ENCODE measurements at regions not wholly inside any gene's neighbourhood (a gene's known extent, or its start where the extent isn't known, plus 50 kb on each side); places are given as distances from the start of the nearest gene placed in this dataset.

- no peak overlapping the region for H3K18ac ChIP-seq (ENCODE audit: extremely low read depth, low read length)
- H3K23ac ChIP-seq (ENCODE audit: insufficient read length) = no peak overlapping the region
- no peaks in the 10 kb centered on the region for H3K79me2 ChIP-seq (ENCODE audit: control insufficient read depth in 1 of 2, insufficient read depth in 2 of 2, low read length in 2 of 2)
- 90% methylated on average over 3 of the region's 3 CpGs; no CpG with 5 or more reads in 1 of the 2 experiments for WGBS, 2 experiments (ENCODE audit: extremely low coverage in 1 of 2, insufficient coverage in 1 of 2, insufficient read length in 1 of 2, insufficient replicate concordance in 2 of 2, low coverage in 1 of 2, low lambda C conversion rate in 2 of 2, missing lambda C conversion rate in 1 of 2)
- H2BK5ac ChIP-seq (ENCODE audit: low read depth, low read length) = no peak overlapping the region
- FAIRE-seq = no peak
- no peak overlapping the region for H2BK12ac ChIP-seq (ENCODE audit: low read depth, low read length)
- no peaks in the 10 kb centered on the region for H3K9me3 ChIP-seq (ENCODE audit: insufficient read depth in 2 of 2, low read depth in 1 of 2, low read length in 1 of 2)
- H3K27ac ChIP-seq (ENCODE audit: low read depth, low read length) = no peak overlapping the region
- H2AFZ ChIP-seq (ENCODE audit: low read length) = no peak overlapping the region
- H4K91ac ChIP-seq (replicated peaks; ENCODE audit: insufficient read length, low read length) = no peak overlapping the region
- H2BK15ac ChIP-seq (ENCODE audit: low read length) = no peak overlapping the region
- H2BK120ac ChIP-seq (replicated peaks; ENCODE audit: low read depth, low read length) = no peak overlapping the region
- H3K27me3 ChIP-seq (replicated peaks in 1 of 4; ENCODE audit: control insufficient read depth in 3 of 4, extremely low read depth in 1 of 4, insufficient read depth in 3 of 4, low read length in 3 of 4) = no peaks in the 10 kb centered on the region
- no peaks in the 10 kb centered on the region for H3K79me1 ChIP-seq (ENCODE audit: low read depth, low read length)
- H4K20me1 ChIP-seq (replicated peaks in 1 of 2; ENCODE audit: control insufficient read depth in 1 of 2, insufficient read depth in 2 of 2, low read length in 2 of 2) = no peaks in the 10 kb centered on the region
- H3K56ac ChIP-seq (replicated peaks; ENCODE audit: insufficient read length, low read depth, low read length) = no peak overlapping the region
- no peaks in the 10 kb centered on the region for H3K36me3 ChIP-seq (ENCODE audit: control insufficient read depth in 2 of 4, insufficient read depth in 4 of 4, low read length in 3 of 4)
- ChIA-PET POLR2A (ENCODE audit: partially characterized antibody) (no interaction called here), CTCF (ENCODE audit: partially characterized antibody) (interaction anchor here (1.5 kb wide), 1 partner anchor 9 kb away, joined by 3 read pairs; no protein-coding TSS in a partner anchor)
- no peak overlapping the region for H3K4ac ChIP-seq (replicated peaks; ENCODE audit: insufficient read length, low read depth, low read length)
- H2BK20ac ChIP-seq (ENCODE audit: low read length) = no peak overlapping the region
- no peak for DNase-seq (ENCODE audit: low read depth in 1 of 2, low spot score in 2 of 2)
- no peak overlapping the region for H3K4me2 ChIP-seq (ENCODE audit: insufficient read depth in 1 of 2, low read depth in 2 of 2, low read length in 2 of 2)
- no peaks in the 10 kb centered on the region for H3K23me2 ChIP-seq (ENCODE audit: low read depth, low read length)
- H3K4me3 ChIP-seq (ENCODE audit: extremely low read depth in 1 of 4, insufficient read depth in 2 of 4, low read depth in 3 of 4, low read length in 4 of 4) = no peak overlapping the region
- H4K8ac ChIP-seq (ENCODE audit: extremely low read depth, insufficient read depth, low read length) = no peak overlapping the region
- H3K14ac ChIP-seq (ENCODE audit: insufficient read length) = no peak overlapping the region
- no peak overlapping the region for H3K9ac ChIP-seq (replicated peaks in 1 of 4; ENCODE audit: extremely low read depth in 1 of 4, low read depth in 3 of 4, low read length in 3 of 4)
- no peak overlapping the region for H4K5ac ChIP-seq (ENCODE audit: insufficient read length, low read depth, low read length)
- H3K4me1 ChIP-seq (replicated peaks in 1 of 4; ENCODE audit: control insufficient read depth in 3 of 4, insufficient read depth in 4 of 4, low read length in 3 of 4) = no peaks in the 10 kb centered on the region
- H2AK5ac ChIP-seq (ENCODE audit: low read depth, low read length) = no peak overlapping the region
- TF ChIP-seq SIN3A (conservative IDR thresholded peaks at IDR 0.05 in 1 of 2, IDR thresholded peaks at IDR 0.05 in 1 of 2; ENCODE audit: low read depth in 1 of 2, low read length in 2 of 2) = no peak
- TF ChIP-seq TEAD4 (IDR thresholded peaks at IDR 0.05; ENCODE audit: low read depth, low read length) = no peak
- no peak for TF ChIP-seq RFX5 (IDR thresholded peaks at IDR 0.05; ENCODE audit: borderline replicate concordance, low read depth, low read length)
- TF ChIP-seq HDAC6 (IDR thresholded peaks at IDR 0.05; ENCODE audit: low read depth, low read length) = no peak
- TF ChIP-seq KDM4A (IDR thresholded peaks at IDR 0.05; ENCODE audit: low read depth, low read length, severe bottlenecking) = no peak
- no peak for TF ChIP-seq SIX5 (IDR thresholded peaks at IDR 0.05; ENCODE audit: low read depth, low read length)
- TF ChIP-seq PHF8 (conservative IDR thresholded peaks at IDR 0.05; ENCODE audit: low read depth, low read length) = no peak
- no peak for TF ChIP-seq KDM1A (IDR thresholded peaks at IDR 0.05; ENCODE audit: borderline replicate concordance, low read length)
- TF ChIP-seq TAF1 (IDR thresholded peaks at IDR 0.05; ENCODE audit: low read depth, low read length) = no peak
- TF ChIP-seq SIRT6 (IDR thresholded peaks at IDR 0.05; ENCODE audit: low read length) = no peak
- no peak for TF ChIP-seq CBX5 (IDR thresholded peaks at IDR 0.05; ENCODE audit: low read depth, low read length)
- TF ChIP-seq ZNF274 (IDR thresholded peaks at IDR 0.05; ENCODE audit: borderline replicate concordance, extremely low read depth, low read length) = no peak
- no peak for TF ChIP-seq RNF2 (IDR thresholded peaks at IDR 0.05; ENCODE audit: borderline replicate concordance, low read depth, low read length, missing control alignments, poor library complexity, severe bottlenecking)
- no peak for TF ChIP-seq BACH1 (IDR thresholded peaks at IDR 0.05; ENCODE audit: low read length)
- no peak for TF ChIP-seq SP2 (IDR thresholded peaks at IDR 0.05; ENCODE audit: low read length)
These were observed 1095.9 kb upstream of the SORCS1 start for GRCh38 chr10:108260383-108260906.
